Gastroesophageal sphincter (tissue), 4 donors: ENCODE measurements at regions not wholly inside any gene's neighbourhood (a gene's known extent, or its start where the extent isn't known, plus 50 kb on each side); places are given as distances from the start of the nearest gene placed in this dataset.

Experiments
- ATAC-seq: fragments of 150-250 bp; one replicate; pipeline ENCODE4 v1.9.1; 2016; ENCODE audit warnings: mild to moderate bottlenecking, moderate library complexity
- H3K27ac ChIP-seq, 4 donors: fragments of 200-600 bp; sonication (generic) in 3 of 4; 1 replicate in 3 of 4; 2 replicates in 1 of 4; pipeline ENCODE4 v1.5.1; 2016 to 2019
- H3K27me3 ChIP-seq: fragments of 200-600 bp; sonication (generic); one replicate; pipeline ENCODE4 v1.5.1; 2019
- H3K36me3 ChIP-seq, 2 donors: fragments of 200-600 bp; sonication (generic); one replicate each; pipeline ENCODE4 v1.5.1; 2019; ENCODE audit warnings: control low read depth in 1 of 2
- H3K4me1 ChIP-seq, 3 donors: fragments of 200-600 bp; sonication (generic); 1 replicate in 2 of 3; 2 replicates in 1 of 3; pipeline ENCODE4 v1.5.1; 2016 to 2019; ENCODE audit warnings: control low read depth in 2 of 3
- H3K4me3 ChIP-seq, 2 donors: fragments of 200-600 bp; sonication (generic); one replicate each; pipeline ENCODE4 v1.5.1; 2019; ENCODE audit warnings: mild to moderate bottlenecking in 1 of 2, moderate library complexity in 1 of 2
- H3K9me3 ChIP-seq, 3 donors: fragments of 200-600 bp; sonication (generic); one replicate each; pipeline ENCODE4 v1.5.1; 2017 to 2019; ENCODE audit warnings: control low read depth in 2 of 3
- CTCF ChIP-seq, 4 experiments: fragments of 200-600 bp in 2 of 4; fragments of 450-650 bp in 2 of 4; sonication (generic) in 1 of 4; IDR thresholded peaks; one replicate each; pipeline ENCODE4 v1.5.1; 2017 to 2019; ENCODE audit warnings: antibody characterized with exemption in 4 of 4, mild to moderate bottlenecking in 2 of 4, moderate library complexity in 2 of 4
- EP300 ChIP-seq: sonication (generic); formaldehyde crosslinking; IDR thresholded peaks from one replicate; pipeline ENCODE4 v1.6.1; 2017; ENCODE audit warnings: antibody characterized with exemption, mild to moderate bottlenecking
- POLR2A ChIP-seq, 2 donors: fragments of 450-650 bp; IDR thresholded peaks; one replicate each; pipeline ENCODE4 v1.6.1; 2017; ENCODE audit warnings: antibody characterized with exemption in 2 of 2, mild to moderate bottlenecking in 2 of 2, moderate library complexity in 1 of 2
- POLR2AphosphoS5 ChIP-seq: sonication (generic); formaldehyde crosslinking; IDR thresholded peaks from one replicate; pipeline ENCODE4 v1.6.1; 2017; ENCODE audit warnings: antibody characterized with exemption
- WGBS, 2 donors: methylation state at CpG; one replicate each; pipeline ENCODE4 v1.1.5; 2018; ENCODE audit warnings: low coverage in 1 of 2; 5-methylcytosine and 5-hydroxymethylcytosine counted together

- no peak overlapping the region for H3K27ac ChIP-seq
- H3K36me3 ChIP-seq: no peaks in the 10 kb centered on the region
- TF ChIP-seq POLR2AphosphoS5 (no peak), POLR2A (IDR thresholded peaks at IDR 0.05) (no peak), EP300 (no peak), CTCF (IDR thresholded peaks at IDR 0.05) (no peak)
- no peaks in the 10 kb centered on the region for H3K9me3 ChIP-seq
- H3K4me1 ChIP-seq: no peaks in the 10 kb centered on the region
- no peak overlapping the region for H3K4me3 ChIP-seq
- 90% methylated on average over 5 of the region's 15 CpGs; no CpG with 5 or more reads in 1 of the 2 donors for WGBS, 2 donors
- ATAC-seq: no peak
- H3K27me3 ChIP-seq: no peaks in the 10 kb centered on the region
These were observed 380.8 kb upstream of the IMPG1 start for GRCh38 chr6:76453270-76453669.

- H3K4me1 ChIP-seq: no peaks in the 10 kb centered on the region
- H3K27me3 ChIP-seq: no peaks in the 10 kb centered on the region
- no peak overlapping the region for H3K27ac ChIP-seq
- H3K9me3 ChIP-seq: no peaks in the 10 kb centered on the region
- no peaks in the 10 kb centered on the region for H3K36me3 ChIP-seq
- no peak overlapping the region for H3K4me3 ChIP-seq
- WGBS, 2 donors: 75% methylated on average over 6 of the region's 20 CpGs; no CpG with 5 or more reads in 1 of the 2 donors
- TF ChIP-seq POLR2AphosphoS5 (no peak), CTCF (IDR thresholded peaks at IDR 0.05) (no peak), EP300 (no peak), POLR2A (IDR thresholded peaks at IDR 0.05) (no peak)
- ATAC-seq: peak; percentile 13
These were observed 379.7 kb upstream of the IMPG1 start for GRCh38 chr6:76451926-76452709.

GRCh38 chr6:76448109-76448508 lies 375.6 kb upstream of the IMPG1 start:
- Histone ChIP-seq H3K4me3 (no peak overlapping the region), H3K36me3 (no peaks in the 10 kb centered on the region), H3K4me1 (no peaks in the 10 kb centered on the region), H3K27ac (no peak overlapping the region), H3K27me3 (no peaks in the 10 kb centered on the region), H3K9me3 (no peaks in the 10 kb centered on the region)
- WGBS, 2 donors: 31 to 43% methylated on average over 1 of the region's 1 CpG
- no peak for ATAC-seq
- TF ChIP-seq CTCF (IDR thresholded peaks at IDR 0.05): no peak
- TF ChIP-seq POLR2AphosphoS5: no peak
- no peak for TF ChIP-seq EP300
- no peak for TF ChIP-seq POLR2A (IDR thresholded peaks at IDR 0.05)

GRCh38 chr6:76441875-76442274 lies 369.4 kb upstream of the IMPG1 start:
- Histone ChIP-seq H3K4me1 (no peaks in the 10 kb centered on the region), H3K4me3 (no peak overlapping the region), H3K9me3 (no peaks in the 10 kb centered on the region), H3K27ac (no peak overlapping the region), H3K27me3 (no peaks in the 10 kb centered on the region), H3K36me3 (no peaks in the 10 kb centered on the region)
- TF ChIP-seq CTCF (IDR thresholded peaks at IDR 0.05) (no peak), EP300 (no peak), POLR2A (IDR thresholded peaks at IDR 0.05) (no peak), POLR2AphosphoS5 (no peak)
- 20 to 40% methylated on average over 1 to 3 of the region's 3 CpGs for WGBS, 2 donors
- no peak for ATAC-seq

- H3K9me3 ChIP-seq: no peaks in the 10 kb centered on the region
- H3K4me1 ChIP-seq: no peaks in the 10 kb centered on the region
- H3K27me3 ChIP-seq: no peaks in the 10 kb centered on the region
- H3K27ac ChIP-seq: no peak overlapping the region
- no peak overlapping the region for H3K4me3 ChIP-seq
- TF ChIP-seq POLR2A (IDR thresholded peaks at IDR 0.05): no peak
- TF ChIP-seq EP300: no peak
- no peak for TF ChIP-seq POLR2AphosphoS5
- no peak for TF ChIP-seq CTCF (IDR thresholded peaks at IDR 0.05)
- no peaks in the 10 kb centered on the region for H3K36me3 ChIP-seq
- no peak for ATAC-seq
- 78 to 100% methylated on average over 1 to 2 of the region's 2 CpGs for WGBS, 2 donors
These were observed 367.3 kb upstream of the IMPG1 start for GRCh38 chr6:76439811-76440210.
